HL-60 (cell line): ENCODE measurements at regions not wholly inside any gene's neighbourhood (a gene's known extent, or its start where the extent isn't known, plus 50 kb on each side); places are given as distances from the start of the nearest gene placed in this dataset.

Source experiments
- DNase-seq, 2 experiments: peaks; one replicate each; pipeline ENCODE4 v3.0.0-alpha.2; 2010 to 2020; ENCODE audit warnings: low read depth in 1 of 2, low spot score in 1 of 2
- H3K27ac ChIP-seq: fragments of 250-450 bp; sonication (Bioruptor Pico); replicated peaks from 2 replicates; pipeline ENCODE4 v1.5.1; 2020; ENCODE audit warnings: mild to moderate bottlenecking, moderate library complexity
- H3K27me3 ChIP-seq: fragments of 250-450 bp; sonication (Bioruptor Pico); 2 replicates; pipeline ENCODE4 v1.5.1; 2021; ENCODE audit warnings: mild to moderate bottlenecking, moderate library complexity; ENCODE audit not compliant: insufficient read depth, poor library complexity, severe bottlenecking
- H3K4me3 ChIP-seq: replicated peaks from 2 replicates; pipeline ENCODE4 v1.5.1; 2011; ENCODE audit warnings: mild to moderate bottlenecking, control low read depth, low read length; ENCODE audit not compliant: insufficient read depth
- GABPA ChIP-seq: IDR thresholded peaks from 2 replicates; pipeline ENCODE4 v1.6.1; 2012; ENCODE audit warnings: low read depth
- POLR2AphosphoS5 ChIP-seq: IDR thresholded peaks from 2 replicates; pipeline ENCODE4 v1.6.1; 2012; ENCODE audit warnings: low read depth
- SPI1 ChIP-seq: IDR thresholded peaks from 2 replicates; pipeline ENCODE4 v1.6.1; 2012; ENCODE audit warnings: low read depth, mild to moderate bottlenecking, borderline replicate concordance
- TF ChIP-seq, protein P1 (sequence below): IDR thresholded peaks from one replicate; pipeline ENCODE4 v1.5.1; 2011; ENCODE audit warnings: low read length, control low read depth, inconsistent platforms; ENCODE audit not compliant: insufficient read depth
- TF ChIP-seq, protein P2 (sequence below): IDR thresholded peaks from 2 replicates; pipeline ENCODE4 v1.6.1; 2012; ENCODE audit warnings: low read depth; ENCODE audit not compliant: insufficient replicate concordance

DNA sequence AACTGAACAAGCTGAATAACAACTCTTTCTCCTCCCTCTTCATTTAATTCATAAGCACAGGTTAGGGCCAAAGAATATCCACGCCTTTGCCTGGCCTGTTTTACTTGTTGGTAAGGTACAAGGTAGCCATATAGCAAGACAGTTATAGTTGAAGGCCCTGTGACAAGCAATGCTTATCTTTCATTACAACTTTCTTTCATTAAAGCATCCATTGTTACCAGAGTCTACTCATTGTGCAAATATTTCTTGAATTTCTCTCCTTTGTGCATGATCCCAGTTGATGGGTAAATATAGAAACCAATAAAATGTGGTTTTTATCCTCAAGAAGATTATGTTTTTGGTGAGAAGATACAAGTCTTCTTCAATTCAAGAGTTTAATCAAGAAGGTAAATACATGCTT is 140.2 kb downstream of the UBE2E3 start:
- H3K4me3 ChIP-seq, result no peak overlapping the region
- H3K27me3 ChIP-seq, result no peaks in the 10 kb centered on the region
- TF ChIP-seq POLR2AphosphoS5 (no peak), SPI1 (no peak), GABPA (no peak)
- TF ChIP-seq, protein P1, sequence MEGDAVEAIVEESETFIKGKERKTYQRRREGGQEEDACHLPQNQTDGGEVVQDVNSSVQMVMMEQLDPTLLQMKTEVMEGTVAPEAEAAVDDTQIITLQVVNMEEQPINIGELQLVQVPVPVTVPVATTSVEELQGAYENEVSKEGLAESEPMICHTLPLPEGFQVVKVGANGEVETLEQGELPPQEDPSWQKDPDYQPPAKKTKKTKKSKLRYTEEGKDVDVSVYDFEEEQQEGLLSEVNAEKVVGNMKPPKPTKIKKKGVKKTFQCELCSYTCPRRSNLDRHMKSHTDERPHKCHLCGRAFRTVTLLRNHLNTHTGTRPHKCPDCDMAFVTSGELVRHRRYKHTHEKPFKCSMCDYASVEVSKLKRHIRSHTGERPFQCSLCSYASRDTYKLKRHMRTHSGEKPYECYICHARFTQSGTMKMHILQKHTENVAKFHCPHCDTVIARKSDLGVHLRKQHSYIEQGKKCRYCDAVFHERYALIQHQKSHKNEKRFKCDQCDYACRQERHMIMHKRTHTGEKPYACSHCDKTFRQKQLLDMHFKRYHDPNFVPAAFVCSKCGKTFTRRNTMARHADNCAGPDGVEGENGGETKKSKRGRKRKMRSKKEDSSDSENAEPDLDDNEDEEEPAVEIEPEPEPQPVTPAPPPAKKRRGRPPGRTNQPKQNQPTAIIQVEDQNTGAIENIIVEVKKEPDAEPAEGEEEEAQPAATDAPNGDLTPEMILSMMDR, result no peak
- TF ChIP-seq, protein P2, sequence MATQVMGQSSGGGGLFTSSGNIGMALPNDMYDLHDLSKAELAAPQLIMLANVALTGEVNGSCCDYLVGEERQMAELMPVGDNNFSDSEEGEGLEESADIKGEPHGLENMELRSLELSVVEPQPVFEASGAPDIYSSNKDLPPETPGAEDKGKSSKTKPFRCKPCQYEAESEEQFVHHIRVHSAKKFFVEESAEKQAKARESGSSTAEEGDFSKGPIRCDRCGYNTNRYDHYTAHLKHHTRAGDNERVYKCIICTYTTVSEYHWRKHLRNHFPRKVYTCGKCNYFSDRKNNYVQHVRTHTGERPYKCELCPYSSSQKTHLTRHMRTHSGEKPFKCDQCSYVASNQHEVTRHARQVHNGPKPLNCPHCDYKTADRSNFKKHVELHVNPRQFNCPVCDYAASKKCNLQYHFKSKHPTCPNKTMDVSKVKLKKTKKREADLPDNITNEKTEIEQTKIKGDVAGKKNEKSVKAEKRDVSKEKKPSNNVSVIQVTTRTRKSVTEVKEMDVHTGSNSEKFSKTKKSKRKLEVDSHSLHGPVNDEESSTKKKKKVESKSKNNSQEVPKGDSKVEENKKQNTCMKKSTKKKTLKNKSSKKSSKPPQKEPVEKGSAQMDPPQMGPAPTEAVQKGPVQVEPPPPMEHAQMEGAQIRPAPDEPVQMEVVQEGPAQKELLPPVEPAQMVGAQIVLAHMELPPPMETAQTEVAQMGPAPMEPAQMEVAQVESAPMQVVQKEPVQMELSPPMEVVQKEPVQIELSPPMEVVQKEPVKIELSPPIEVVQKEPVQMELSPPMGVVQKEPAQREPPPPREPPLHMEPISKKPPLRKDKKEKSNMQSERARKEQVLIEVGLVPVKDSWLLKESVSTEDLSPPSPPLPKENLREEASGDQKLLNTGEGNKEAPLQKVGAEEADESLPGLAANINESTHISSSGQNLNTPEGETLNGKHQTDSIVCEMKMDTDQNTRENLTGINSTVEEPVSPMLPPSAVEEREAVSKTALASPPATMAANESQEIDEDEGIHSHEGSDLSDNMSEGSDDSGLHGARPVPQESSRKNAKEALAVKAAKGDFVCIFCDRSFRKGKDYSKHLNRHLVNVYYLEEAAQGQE, result no peak
- no peak for DNase-seq
- H3K27ac ChIP-seq, result no peak overlapping the region

DNA sequence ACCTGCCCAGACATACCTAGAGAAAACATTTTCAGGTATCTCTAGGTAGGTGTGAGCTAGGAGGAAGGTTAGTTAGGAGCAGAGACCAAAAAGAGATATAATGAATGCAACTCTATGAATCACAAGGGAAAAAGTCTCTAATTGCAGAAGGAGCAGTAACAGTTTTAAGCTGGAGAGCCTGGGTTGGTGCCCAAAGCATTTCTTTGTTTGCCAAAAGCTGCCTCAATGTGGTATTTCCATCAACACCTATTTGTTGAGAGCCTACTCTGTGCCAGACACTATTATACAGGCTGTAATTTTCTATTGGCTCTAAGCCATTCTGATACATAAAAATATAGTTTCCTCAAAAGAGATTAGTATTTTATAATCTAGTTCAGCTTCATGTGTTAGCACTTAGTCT is 141.6 kb downstream of the UBE2E3 start:
- TF ChIP-seq, protein P2, result no peak
- no peak for TF ChIP-seq POLR2AphosphoS5
- TF ChIP-seq, protein P1, result no peak
- no peak for TF ChIP-seq GABPA
- no peak for TF ChIP-seq SPI1
- Histone ChIP-seq H3K27ac (no peak overlapping the region), H3K4me3 (no peak overlapping the region), H3K27me3 (no peaks in the 10 kb centered on the region)
- no peak for DNase-seq

DNA sequence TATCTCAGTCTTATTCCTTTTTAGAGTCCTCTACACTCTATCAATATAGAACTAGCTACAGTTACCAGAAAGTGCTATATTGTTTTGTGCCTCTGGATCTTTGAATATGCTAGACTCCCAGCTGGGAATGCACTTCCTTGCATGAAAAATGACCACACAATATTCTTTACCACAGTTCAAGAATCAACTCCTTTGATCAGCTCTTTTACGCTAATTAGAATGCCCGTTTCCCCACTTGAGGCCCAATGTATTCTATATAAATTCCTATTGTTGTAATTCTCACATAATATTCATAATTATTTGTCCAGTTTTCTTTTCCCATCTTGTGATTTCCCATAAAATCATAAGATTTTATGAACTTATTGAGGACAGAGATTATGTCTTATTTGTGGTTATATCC is 142.2 kb downstream of the UBE2E3 start:
- H3K4me3 ChIP-seq, result no peak overlapping the region
- TF ChIP-seq SPI1 (no peak), POLR2AphosphoS5 (no peak), GABPA (no peak)
- TF ChIP-seq, protein P1, result no peak
- TF ChIP-seq, protein P2, result no peak
- no peaks in the 10 kb centered on the region for H3K27me3 ChIP-seq
- H3K27ac ChIP-seq, result no peak overlapping the region
- DNase-seq, result no peak
